Neuron (in vitro differentiated cells): ENCODE measurements at regions not wholly inside any gene's neighbourhood (a gene's known extent, or its start where the extent isn't known, plus 50 kb on each side); places are given as distances from the start of the nearest gene placed in this dataset.

ENCODE experiments used
- H2AFZ ChIP-seq: one replicate; pipeline ENCODE4 v1.6.1; 2013; ENCODE audit warnings: low read depth, mild to moderate bottlenecking, inconsistent platforms, low read length, moderate library complexity
- H3K27me3 ChIP-seq: one replicate; pipeline ENCODE4 v1.6.1; 2013; ENCODE audit warnings: low read length; ENCODE audit not compliant: insufficient read depth
- H3K36me3 ChIP-seq: one replicate; pipeline ENCODE4 v1.6.1; 2013; ENCODE audit warnings: low read length; ENCODE audit not compliant: insufficient read depth
- H3K4me1 ChIP-seq: one replicate; pipeline ENCODE4 v1.6.1; 2013; ENCODE audit warnings: low read length; ENCODE audit not compliant: insufficient read depth
- H3K4me3 ChIP-seq: 2 replicates; pipeline ENCODE4 v1.5.1; 2013; ENCODE audit warnings: mild to moderate bottlenecking, low read length, moderate library complexity
- H3K9me3 ChIP-seq: one replicate; pipeline ENCODE4 v1.6.1; 2013; ENCODE audit warnings: low read length

DNA sequence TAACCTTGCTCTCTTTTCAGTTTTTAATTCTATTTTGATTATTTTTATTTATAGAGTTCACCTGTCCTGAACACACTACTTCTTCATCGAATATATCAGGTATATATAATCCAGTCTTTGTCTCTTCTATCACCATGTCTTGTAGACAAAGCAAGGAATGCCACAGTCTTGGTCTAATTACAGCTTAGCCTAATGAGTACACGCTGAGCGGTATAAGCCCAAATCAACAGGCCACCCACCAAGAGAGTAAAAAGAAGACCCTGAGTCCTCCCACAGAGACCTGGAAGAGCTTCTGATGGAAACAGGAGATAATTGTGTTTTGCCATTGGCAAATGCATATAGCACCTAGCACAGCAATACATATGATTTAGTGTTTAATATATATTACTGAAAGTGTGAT lies 68.7 kb upstream of the TCF21 start:
- H3K9me3 ChIP-seq, result no peaks in the 10 kb centered on the region
- no peak overlapping the region for H2AFZ ChIP-seq
- H3K27me3 ChIP-seq, result no peaks in the 10 kb centered on the region
- no peak overlapping the region for H3K4me3 ChIP-seq
- no peaks in the 10 kb centered on the region for H3K4me1 ChIP-seq
- no peaks in the 10 kb centered on the region for H3K36me3 ChIP-seq

DNA sequence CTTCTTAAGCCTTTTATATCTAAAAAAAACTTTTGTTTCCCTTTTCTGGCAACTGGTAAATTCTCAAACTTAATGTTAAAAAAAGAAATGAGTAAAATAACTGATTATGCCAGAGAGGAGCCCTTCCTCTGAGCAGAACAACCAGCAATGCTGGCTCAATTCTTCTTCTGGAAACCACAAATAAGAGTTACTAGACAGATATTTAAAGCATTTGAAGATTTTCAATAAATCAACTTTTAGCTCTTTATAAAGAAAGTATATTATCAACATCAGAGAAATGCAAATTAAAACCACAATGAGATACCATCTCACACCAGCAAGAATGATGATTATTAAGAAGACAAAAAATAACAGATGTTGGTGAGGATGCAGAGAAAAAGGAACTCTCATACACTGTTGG lies 61.1 kb upstream of the TCF21 start:
- Histone ChIP-seq H3K36me3 (no peaks in the 10 kb centered on the region), H3K4me1 (no peaks in the 10 kb centered on the region), H3K27me3 (no peaks in the 10 kb centered on the region), H3K9me3 (no peaks in the 10 kb centered on the region), H2AFZ (no peak overlapping the region), H3K4me3 (no peak overlapping the region)

- H3K4me3 ChIP-seq, result no peak overlapping the region
- H3K27me3 ChIP-seq, result no peaks in the 10 kb centered on the region
- H2AFZ ChIP-seq, result no peak overlapping the region
- H3K36me3 ChIP-seq, result no peaks in the 10 kb centered on the region
- H3K9me3 ChIP-seq, result no peaks in the 10 kb centered on the region
- H3K4me1 ChIP-seq, result no peaks in the 10 kb centered on the region
Measured at GRCh38 chr6:133833949-133834359, 55.0 kb upstream of the TCF21 start.

- H3K9me3 ChIP-seq, result no peaks in the 10 kb centered on the region
- H3K36me3 ChIP-seq, result no peaks in the 10 kb centered on the region
- no peak overlapping the region for H2AFZ ChIP-seq
- no peak overlapping the region for H3K4me3 ChIP-seq
- H3K4me1 ChIP-seq, result no peaks in the 10 kb centered on the region
- H3K27me3 ChIP-seq, result no peaks in the 10 kb centered on the region
Measured at GRCh38 chr6:133834472-133835170, 54.3 kb upstream of the TCF21 start.

DNA sequence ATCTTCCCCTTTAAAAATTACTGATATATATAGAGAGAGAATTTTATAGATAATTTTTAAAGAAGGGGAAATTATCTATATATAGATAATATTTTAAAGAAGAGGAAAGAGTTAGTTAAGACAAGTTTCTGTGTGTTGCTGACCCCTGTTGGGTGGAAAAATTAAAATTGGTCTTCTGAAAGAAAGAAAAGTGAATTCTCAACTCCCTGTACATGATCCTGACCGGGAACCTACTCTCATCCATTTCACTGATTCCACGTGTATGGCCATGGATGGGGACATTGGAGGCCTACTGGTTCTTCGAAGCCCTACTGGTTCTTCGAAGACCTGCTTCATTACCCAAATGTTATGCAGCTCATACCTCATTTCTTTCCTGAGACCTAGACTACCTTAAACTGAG lies 53.0 kb upstream of the TCF21 start:
- Histone ChIP-seq H3K27me3 (no peaks in the 10 kb centered on the region), H3K4me1 (no peaks in the 10 kb centered on the region), H3K4me3 (no peak overlapping the region), H3K9me3 (no peaks in the 10 kb centered on the region), H2AFZ (no peak overlapping the region), H3K36me3 (no peaks in the 10 kb centered on the region)

GRCh38 chr6:133837801-133838349 lies 51.0 kb upstream of the TCF21 start:
- H3K4me1 ChIP-seq, result no peaks in the 10 kb centered on the region
- no peaks in the 10 kb centered on the region for H3K9me3 ChIP-seq
- H2AFZ ChIP-seq, result no peak overlapping the region
- H3K36me3 ChIP-seq, result no peaks in the 10 kb centered on the region
- no peaks in the 10 kb centered on the region for H3K27me3 ChIP-seq
- H3K4me3 ChIP-seq, result no peak overlapping the region
